NCI-H226 (cell line): ENCODE measurements at regions not wholly inside any gene's neighbourhood (a gene's known extent, or its start where the extent isn't known, plus 50 kb on each side); places are given as distances from the start of the nearest gene placed in this dataset.

Experiments used
- DNase-seq: peaks from one replicate; pipeline ENCODE4 v3.0.0-alpha.2; 2015

GRCh38 chr5:51944500-51945125 is 561.4 kb downstream of the ISL1 start:
- no peak for DNase-seq

- no peak for DNase-seq
These were observed 575.2 kb downstream of the ISL1 start for GRCh38 chr5:51958473-51958872.

- DNase-seq = no peak
These were observed 577.4 kb downstream of the ISL1 start for GRCh38 chr5:51960617-51961121.

- DNase-seq = no peak
These were observed 577.9 kb downstream of the ISL1 start for GRCh38 chr5:51961154-51961562.

GRCh38 chr5:51968756-51969155 is 585.5 kb downstream of the ISL1 start:
- DNase-seq = no peak

- DNase-seq = no peak
These were observed 591.6 kb downstream of the ISL1 start for GRCh38 chr5:51974834-51975233.

- no peak for DNase-seq
These were observed 593.8 kb downstream of the ISL1 start for GRCh38 chr5:51977014-51977413.

GRCh38 chr5:51983161-51983560 is 599.9 kb downstream of the ISL1 start:
- no peak for DNase-seq

- no peak for DNase-seq
These were observed 603.5 kb downstream of the ISL1 start for GRCh38 chr5:51986733-51987132.

GRCh38 chr5:51987239-51987638 is 604.0 kb downstream of the ISL1 start:
- no peak for DNase-seq

- no peak for DNase-seq
These were observed 604.5 kb downstream of the ISL1 start for GRCh38 chr5:51987669-51988209.

GRCh38 chr5:51988634-51989033 is 605.4 kb downstream of the ISL1 start:
- DNase-seq = no peak

- no peak for DNase-seq
These were observed 607.0 kb downstream of the ISL1 start for GRCh38 chr5:51990241-51990640.

GRCh38 chr5:51990661-51991180 is 607.5 kb downstream of the ISL1 start:
- no peak for DNase-seq

- DNase-seq = no peak
These were observed 608.7 kb downstream of the ISL1 start for GRCh38 chr5:51991940-51992339.

GRCh38 chr5:51995773-51996306 is 612.6 kb downstream of the ISL1 start:
- DNase-seq = no peak

GRCh38 chr5:51996356-51996861 is 613.2 kb downstream of the ISL1 start:
- no peak for DNase-seq

GRCh38 chr5:51997500-51997899 is 614.3 kb downstream of the ISL1 start:
- DNase-seq = no peak

- no peak for DNase-seq
These were observed 614.7 kb downstream of the ISL1 start for GRCh38 chr5:51997949-51998348.

- peak; percentile 27 for DNase-seq
These were observed 624.1 kb downstream of the ISL1 start for GRCh38 chr5:52007230-52007858.

GRCh38 chr5:52010454-52010853 is 627.2 kb downstream of the ISL1 start:
- DNase-seq = no peak

- DNase-seq = no peak
These were observed 630.3 kb downstream of the ISL1 start for GRCh38 chr5:52013523-52013922.

- DNase-seq = no peak
These were observed 632.5 kb downstream of the ISL1 start for GRCh38 chr5:52015760-52016159.

- no peak for DNase-seq
These were observed 634.3 kb downstream of the ISL1 start for GRCh38 chr5:52017567-52017966.
